ENCODE measurements at regions not wholly inside any gene's neighbourhood (a gene's known extent, or its start where the extent isn't known, plus 50 kb on each side); places are given as distances from the start of the nearest gene placed in this dataset.
"Not testable (repeated sequence)": the region's sequence is repeated elsewhere in the genome, so short reads cannot be mapped to it uniquely, and the experiment has no call there.

DNA sequence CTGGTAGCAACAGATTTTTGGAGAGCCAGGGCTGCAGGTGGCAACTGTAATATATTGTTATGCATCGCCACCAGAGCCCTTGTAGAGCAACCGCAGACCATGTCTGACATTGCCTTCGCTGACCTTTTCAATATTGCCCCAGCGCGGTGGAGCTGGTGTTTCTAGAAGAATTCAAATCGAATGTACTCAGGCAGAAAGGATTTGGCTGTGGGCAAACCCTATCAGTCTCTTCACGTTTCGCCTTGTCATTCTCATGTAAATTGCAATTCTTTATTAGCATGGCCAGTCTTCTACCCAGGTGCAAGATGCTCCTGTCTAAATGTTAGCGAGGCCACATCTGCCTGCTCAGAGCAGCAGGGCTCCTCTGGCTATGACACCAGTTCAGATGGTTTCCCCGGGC is 490.2 kb upstream of the AUTS2 start:
- DNase-seq (ENCODE audit: low read depth, low spot score), result no peak
- Histone ChIP-seq H3K27ac (no peak overlapping the region), H3K9ac (ENCODE audit: insufficient read length) (no peak overlapping the region), H3K9me3 (ENCODE audit: low read depth, low read length) (no peaks in the 10 kb centered on the region), H3K4me3 (no peak overlapping the region), H3K36me3 (ENCODE audit: insufficient read depth, low read length) (no peaks in the 10 kb centered on the region)
- no peak for TF ChIP-seq POLR2AphosphoS5 (IDR thresholded peaks at IDR 0.05; ENCODE audit: borderline replicate concordance, low read depth, low read length)
- no peak for TF ChIP-seq FOXP2 (optimal IDR thresholded peaks at IDR 0.05; ENCODE audit: control extremely low read depth, extremely low read length, insufficient read depth)
- TF ChIP-seq EZH2 (IDR thresholded peaks at IDR 0.05), result no peak

DNA sequence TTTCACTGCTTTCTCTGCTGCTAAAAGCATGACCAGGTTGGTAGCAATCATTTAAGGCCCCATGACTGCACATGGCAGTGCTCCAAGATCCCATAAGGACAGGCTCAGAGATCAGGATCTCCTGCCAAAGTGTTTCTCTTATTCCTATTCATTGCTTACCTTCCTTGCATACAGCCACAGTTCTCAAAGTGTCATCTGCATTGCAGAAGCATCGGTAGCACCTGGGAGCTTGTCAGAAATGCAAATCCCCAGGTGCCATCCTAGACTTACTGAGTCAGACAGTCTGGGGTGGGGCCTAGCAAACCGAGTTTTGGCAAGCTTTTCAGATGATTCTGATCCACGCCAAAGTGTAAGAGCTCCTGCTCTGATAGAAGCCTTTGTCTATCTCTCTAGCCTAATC is 489.0 kb upstream of the AUTS2 start:
- no peaks in the 10 kb centered on the region for H3K36me3 ChIP-seq (ENCODE audit: insufficient read depth, low read length)
- no peak for DNase-seq (ENCODE audit: low read depth, low spot score)
- TF ChIP-seq FOXP2 (optimal IDR thresholded peaks at IDR 0.05; ENCODE audit: control extremely low read depth, extremely low read length, insufficient read depth), result no peak
- TF ChIP-seq POLR2AphosphoS5 (IDR thresholded peaks at IDR 0.05; ENCODE audit: borderline replicate concordance, low read depth, low read length), result no peak
- TF ChIP-seq EZH2 (IDR thresholded peaks at IDR 0.05), result no peak
- no peak overlapping the region for H3K4me3 ChIP-seq
- H3K27ac ChIP-seq, result no peak overlapping the region
- H3K9ac ChIP-seq (ENCODE audit: insufficient read length), result no peak overlapping the region
- no peaks in the 10 kb centered on the region for H3K9me3 ChIP-seq (ENCODE audit: low read depth, low read length)

DNA sequence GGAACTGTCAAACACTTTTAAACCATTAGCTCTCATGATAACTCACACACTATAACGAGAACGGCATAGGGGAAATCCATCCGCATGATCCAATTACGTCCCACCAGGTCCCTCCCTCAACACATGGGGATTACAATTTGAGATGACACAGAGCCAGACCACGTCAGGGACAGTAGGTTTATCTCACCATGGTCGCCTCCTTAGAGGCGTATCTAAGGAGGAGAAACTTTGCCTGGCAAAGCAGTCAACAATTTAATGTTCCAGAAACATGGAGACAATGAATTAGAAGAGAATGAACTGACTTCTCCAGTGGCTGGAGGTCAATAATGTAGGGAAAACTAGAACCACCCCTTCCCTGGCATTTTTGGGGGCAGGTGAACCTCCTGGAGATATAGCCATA is 488.4 kb upstream of the AUTS2 start:
- Histone ChIP-seq H3K9me3 (ENCODE audit: low read depth, low read length) (no peaks in the 10 kb centered on the region), H3K9ac (ENCODE audit: insufficient read length) (no peak overlapping the region), H3K4me3 (no peak overlapping the region), H3K36me3 (ENCODE audit: insufficient read depth, low read length) (no peaks in the 10 kb centered on the region), H3K27ac (no peak overlapping the region)
- no peak for TF ChIP-seq EZH2 (IDR thresholded peaks at IDR 0.05)
- no peak for TF ChIP-seq POLR2AphosphoS5 (IDR thresholded peaks at IDR 0.05; ENCODE audit: borderline replicate concordance, low read depth, low read length)
- no peak for TF ChIP-seq FOXP2 (optimal IDR thresholded peaks at IDR 0.05; ENCODE audit: control extremely low read depth, extremely low read length, insufficient read depth)
- DNase-seq (ENCODE audit: low read depth, low spot score), result no peak

DNA sequence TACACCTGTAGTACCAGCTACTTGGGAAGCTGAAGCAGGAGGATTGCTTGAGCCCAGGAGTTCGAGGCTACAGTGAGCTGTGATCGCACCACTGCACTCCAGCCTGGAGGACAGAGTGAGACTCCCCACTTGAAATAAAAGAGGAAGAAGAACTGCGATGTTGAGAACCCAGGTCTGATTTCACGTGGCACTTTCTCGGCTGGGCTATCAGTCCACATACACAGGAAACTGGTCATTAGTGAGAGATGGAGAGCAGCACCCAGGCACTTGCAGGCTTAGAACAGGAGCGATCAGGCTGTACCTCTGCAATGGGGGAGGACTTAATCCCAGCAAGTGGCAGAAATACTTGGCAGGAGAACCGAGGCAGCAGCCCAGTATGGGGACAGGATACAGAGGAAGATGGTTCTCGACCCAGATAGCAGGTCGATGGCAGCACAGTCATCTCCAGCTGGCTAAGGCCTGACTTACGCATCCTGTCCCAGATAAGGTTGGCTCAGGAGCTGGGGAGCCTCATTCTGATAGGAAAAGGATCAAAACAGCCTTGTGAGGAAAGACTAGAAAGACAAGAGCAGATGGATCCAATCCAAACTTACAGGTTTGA is 487.7 kb upstream of the AUTS2 start:
- no peak overlapping the region for H3K27ac ChIP-seq
- DNase-seq (ENCODE audit: low read depth, low spot score), result no peak
- TF ChIP-seq POLR2AphosphoS5 (IDR thresholded peaks at IDR 0.05; ENCODE audit: borderline replicate concordance, low read depth, low read length) (no peak), FOXP2 (optimal IDR thresholded peaks at IDR 0.05; ENCODE audit: control extremely low read depth, extremely low read length, insufficient read depth) (no peak), EZH2 (IDR thresholded peaks at IDR 0.05) (no peak)
- no peaks in the 10 kb centered on the region for H3K36me3 ChIP-seq (ENCODE audit: insufficient read depth, low read length)
- H3K4me3 ChIP-seq, result no peak overlapping the region
- H3K9me3 ChIP-seq (ENCODE audit: low read depth, low read length), result no peaks in the 10 kb centered on the region
- H3K9ac ChIP-seq (ENCODE audit: insufficient read length), result no peak overlapping the region

DNA sequence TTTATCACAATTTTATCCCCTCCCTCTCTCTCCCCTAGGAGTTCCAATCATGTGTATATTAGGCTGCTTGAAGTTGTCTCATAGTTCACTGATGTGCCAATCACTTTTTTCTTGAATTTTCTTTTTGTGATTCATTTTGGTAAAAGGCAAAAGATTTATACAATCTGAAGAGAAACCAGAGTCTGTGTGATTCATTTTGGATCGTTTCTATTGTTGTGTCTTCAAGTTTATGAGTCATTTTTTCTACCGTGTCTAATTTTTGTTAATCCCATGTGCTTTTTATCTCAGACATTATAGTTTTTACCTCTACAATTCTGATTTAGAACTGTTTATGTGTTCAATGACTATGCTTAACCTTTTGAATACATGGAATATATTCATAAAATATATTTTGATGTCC is 483.9 kb upstream of the AUTS2 start:
- H3K9ac ChIP-seq (ENCODE audit: insufficient read length), result no peak overlapping the region
- DNase-seq (ENCODE audit: low read depth, low spot score), result no peak
- no peak overlapping the region for H3K27ac ChIP-seq
- H3K36me3 ChIP-seq (ENCODE audit: insufficient read depth, low read length), result no peaks in the 10 kb centered on the region
- TF ChIP-seq EZH2 (IDR thresholded peaks at IDR 0.05) (no peak), FOXP2 (optimal IDR thresholded peaks at IDR 0.05; ENCODE audit: control extremely low read depth, extremely low read length, insufficient read depth) (no peak), POLR2AphosphoS5 (IDR thresholded peaks at IDR 0.05; ENCODE audit: borderline replicate concordance, low read depth, low read length) (no peak)
- no peak overlapping the region for H3K4me3 ChIP-seq
- no peaks in the 10 kb centered on the region for H3K9me3 ChIP-seq (ENCODE audit: low read depth, low read length)

DNA sequence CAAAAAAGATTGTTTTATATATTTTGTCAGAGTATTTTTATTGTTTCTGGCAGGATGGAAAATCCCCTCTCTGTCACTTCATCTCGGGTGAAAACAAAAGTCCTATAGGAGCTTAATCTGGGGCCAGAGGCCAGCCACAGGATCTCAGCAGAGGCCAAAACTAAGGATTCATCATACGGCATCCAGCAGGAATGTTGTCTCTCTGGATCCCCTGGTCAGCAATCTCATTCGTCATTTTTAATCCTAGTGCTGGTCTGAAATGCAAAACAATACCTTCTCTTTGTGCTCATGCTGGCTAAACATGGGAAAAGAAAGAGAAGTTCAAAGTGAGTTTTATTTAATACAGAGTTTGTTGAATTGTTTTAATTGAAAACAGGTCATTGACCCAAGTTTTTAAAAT is 482.5 kb upstream of the AUTS2 start:
- no peak overlapping the region for H3K4me3 ChIP-seq
- no peaks in the 10 kb centered on the region for H3K36me3 ChIP-seq (ENCODE audit: insufficient read depth, low read length)
- DNase-seq (ENCODE audit: low read depth, low spot score), result no peak
- no peaks in the 10 kb centered on the region for H3K9me3 ChIP-seq (ENCODE audit: low read depth, low read length)
- no peak overlapping the region for H3K9ac ChIP-seq (ENCODE audit: insufficient read length)
- TF ChIP-seq POLR2AphosphoS5 (IDR thresholded peaks at IDR 0.05; ENCODE audit: borderline replicate concordance, low read depth, low read length), result no peak
- no peak for TF ChIP-seq FOXP2 (optimal IDR thresholded peaks at IDR 0.05; ENCODE audit: control extremely low read depth, extremely low read length, insufficient read depth)
- no peak for TF ChIP-seq EZH2 (IDR thresholded peaks at IDR 0.05)
- H3K27ac ChIP-seq, result no peak overlapping the region

DNA sequence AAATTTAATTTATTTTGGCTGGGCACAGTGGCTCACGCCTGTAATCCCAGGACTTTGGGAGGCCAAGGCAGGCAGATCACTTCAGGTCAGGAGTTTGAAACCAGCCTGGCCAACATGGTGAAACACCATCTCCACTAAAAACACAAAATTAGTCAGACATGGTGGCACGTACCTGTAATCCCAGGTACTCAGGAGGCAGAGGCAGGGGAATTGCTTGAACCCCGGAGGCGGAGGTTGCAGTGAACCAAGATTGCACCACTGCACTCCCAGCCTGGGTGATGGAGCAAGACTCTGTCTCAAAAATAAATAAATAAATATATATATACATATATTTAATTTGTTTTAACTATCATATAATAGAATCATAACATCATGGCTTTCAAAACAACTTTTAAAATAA is 482.1 kb upstream of the AUTS2 start:
- not testable (repeated sequence) for H3K36me3 ChIP-seq (ENCODE audit: insufficient read depth, low read length); H3K9ac ChIP-seq (ENCODE audit: insufficient read length); H3K4me3 ChIP-seq; DNase-seq (ENCODE audit: low read depth, low spot score); H3K27ac ChIP-seq; H3K9me3 ChIP-seq (ENCODE audit: low read depth, low read length)

DNA sequence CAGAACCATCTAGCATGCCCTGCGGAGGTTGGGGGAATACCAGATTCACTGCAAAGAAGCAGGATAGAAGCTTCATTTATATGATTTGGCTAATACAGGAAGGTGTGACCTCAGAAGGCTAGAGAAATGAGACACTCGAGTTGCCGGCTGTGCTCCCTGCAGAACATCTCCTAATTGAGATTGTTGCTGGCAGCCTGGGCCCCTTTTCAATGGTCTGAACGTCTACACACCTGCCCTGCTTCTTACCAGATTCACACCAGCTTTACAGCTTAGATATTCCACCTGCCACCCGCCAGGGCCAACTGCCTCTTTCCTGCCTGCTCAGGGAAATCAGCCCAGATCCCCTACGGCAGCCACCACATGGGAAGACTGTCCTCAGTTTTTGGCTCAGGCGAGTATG is 475.3 kb upstream of the AUTS2 start:
- Histone ChIP-seq H3K27ac (no peak overlapping the region), H3K4me3 (no peak overlapping the region), H3K9ac (ENCODE audit: insufficient read length) (no peak overlapping the region), H3K9me3 (ENCODE audit: low read depth, low read length) (no peaks in the 10 kb centered on the region), H3K36me3 (ENCODE audit: insufficient read depth, low read length) (no peaks in the 10 kb centered on the region)
- TF ChIP-seq EZH2 (IDR thresholded peaks at IDR 0.05) (no peak), POLR2AphosphoS5 (IDR thresholded peaks at IDR 0.05; ENCODE audit: borderline replicate concordance, low read depth, low read length) (no peak), FOXP2 (optimal IDR thresholded peaks at IDR 0.05; ENCODE audit: control extremely low read depth, extremely low read length, insufficient read depth) (no peak)
- no peak for DNase-seq (ENCODE audit: low read depth, low spot score)

DNA sequence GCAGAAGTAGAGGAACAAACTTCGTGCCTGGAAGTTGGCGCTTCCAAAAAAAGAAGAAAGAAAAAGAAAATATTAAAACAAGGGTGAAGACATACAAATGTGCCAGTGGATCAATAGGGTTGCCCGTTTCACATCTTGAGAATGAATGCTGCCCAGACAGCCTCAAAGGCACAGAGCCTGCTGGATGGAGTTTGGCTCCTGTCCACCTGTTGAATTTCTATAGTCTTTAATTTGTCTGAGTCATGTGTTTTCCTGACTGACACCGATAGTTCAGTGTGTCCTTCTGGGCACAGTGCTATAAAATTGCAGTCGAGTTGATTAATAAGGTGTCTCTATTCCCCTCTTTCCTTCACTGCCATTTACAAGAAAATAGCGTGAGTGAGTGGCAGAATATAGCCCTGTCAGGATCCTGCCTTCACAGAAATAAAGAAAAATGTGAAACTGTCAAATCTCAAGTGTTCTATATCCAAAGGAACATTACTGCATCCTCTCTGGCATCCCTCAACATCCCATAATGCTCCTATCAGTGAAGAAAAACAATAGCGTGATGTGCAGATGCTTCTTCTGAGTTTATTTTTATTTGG is 471.3 kb upstream of the AUTS2 start:
- TF ChIP-seq EZH2 (IDR thresholded peaks at IDR 0.05) (no peak), POLR2AphosphoS5 (IDR thresholded peaks at IDR 0.05; ENCODE audit: borderline replicate concordance, low read depth, low read length) (no peak), FOXP2 (optimal IDR thresholded peaks at IDR 0.05; ENCODE audit: control extremely low read depth, extremely low read length, insufficient read depth) (no peak)
- no peaks in the 10 kb centered on the region for H3K36me3 ChIP-seq (ENCODE audit: insufficient read depth, low read length)
- DNase-seq (ENCODE audit: low read depth, low spot score), result no peak
- no peak overlapping the region for H3K27ac ChIP-seq
- H3K9me3 ChIP-seq (ENCODE audit: low read depth, low read length), result no peaks in the 10 kb centered on the region
- H3K9ac ChIP-seq (ENCODE audit: insufficient read length), result no peak overlapping the region
- no peak overlapping the region for H3K4me3 ChIP-seq
